Germinal center (tissue), 1 donor: ENCODE measurements at regions not wholly inside any gene's neighbourhood (a gene's known extent, or its start where the extent isn't known, plus 50 kb on each side); places are given as distances from the start of the nearest gene placed in this dataset.

Experiments
- DNase-seq: peaks from one replicate; pipeline ENCODE4 v3.0.0; 2012; ENCODE audit warnings: mixed read lengths, low spot score

- DNase-seq: no peak
Measured at GRCh38 chr3:41041462-41041861, 157.8 kb upstream of the CTNNB1 start.

- DNase-seq: no peak
Measured at GRCh38 chr3:41041899-41042298, 157.4 kb upstream of the CTNNB1 start.

- no peak for DNase-seq
Measured at GRCh38 chr3:41044523-41044922, 154.8 kb upstream of the CTNNB1 start.

GRCh38 chr3:41045491-41045890 lies 153.8 kb upstream of the CTNNB1 start:
- no peak for DNase-seq

GRCh38 chr3:41050144-41050543 lies 149.2 kb upstream of the CTNNB1 start:
- DNase-seq: no peak

GRCh38 chr3:41053220-41053619 lies 146.1 kb upstream of the CTNNB1 start:
- no peak for DNase-seq

GRCh38 chr3:41060106-41060505 lies 139.2 kb upstream of the CTNNB1 start:
- no peak for DNase-seq

GRCh38 chr3:41064070-41064469 lies 135.2 kb upstream of the CTNNB1 start:
- DNase-seq: no peak

- DNase-seq: no peak
Measured at GRCh38 chr3:41064526-41064925, 134.8 kb upstream of the CTNNB1 start.

- DNase-seq: no peak
Measured at GRCh38 chr3:41065340-41065739, 134.0 kb upstream of the CTNNB1 start.

GRCh38 chr3:41073190-41073589 lies 126.1 kb upstream of the CTNNB1 start:
- no peak for DNase-seq

- DNase-seq: no peak
Measured at GRCh38 chr3:41075975-41076374, 123.3 kb upstream of the CTNNB1 start.

- no peak for DNase-seq
Measured at GRCh38 chr3:41076399-41076798, 122.9 kb upstream of the CTNNB1 start.

- DNase-seq: no peak
Measured at GRCh38 chr3:41080141-41080540, 119.2 kb upstream of the CTNNB1 start.

GRCh38 chr3:41088882-41089281 lies 110.4 kb upstream of the CTNNB1 start:
- DNase-seq: no peak

- no peak for DNase-seq
Measured at GRCh38 chr3:41089566-41089965, 109.7 kb upstream of the CTNNB1 start.

GRCh38 chr3:41092844-41093243 lies 106.5 kb upstream of the CTNNB1 start:
- no peak for DNase-seq

- DNase-seq: no peak
Measured at GRCh38 chr3:41093476-41093875, 105.8 kb upstream of the CTNNB1 start.

- no peak for DNase-seq
Measured at GRCh38 chr3:41094351-41094750, 105.0 kb upstream of the CTNNB1 start.

- DNase-seq: no peak
Measured at GRCh38 chr3:41095702-41096101, 103.6 kb upstream of the CTNNB1 start.

GRCh38 chr3:41097896-41098496 lies 101.3 kb upstream of the CTNNB1 start:
- no peak for DNase-seq

- no peak for DNase-seq
Measured at GRCh38 chr3:41101231-41101630, 98.1 kb upstream of the CTNNB1 start.

GRCh38 chr3:41102053-41102556 lies 97.2 kb upstream of the CTNNB1 start:
- no peak for DNase-seq

- DNase-seq: no peak
Measured at GRCh38 chr3:41102750-41103149, 96.6 kb upstream of the CTNNB1 start.

- no peak for DNase-seq
Measured at GRCh38 chr3:41103200-41103599, 96.1 kb upstream of the CTNNB1 start.
